GM23338 (cell line): ENCODE measurements at regions not wholly inside any gene's neighbourhood (a gene's known extent, or its start where the extent isn't known, plus 50 kb on each side); places are given as distances from the start of the nearest gene placed in this dataset.

ENCODE experiments used
- EZH2 ChIP-seq: fragments of 200-600 bp; sonication (generic); IDR thresholded peaks from one replicate; pipeline ENCODE4 v1.8.0; 2017; ENCODE audit warnings: antibody characterized with exemption, mild to moderate bottlenecking, low read depth; ENCODE audit not compliant: unreplicated experiment
- EZH2phosphoT487 ChIP-seq: fragments of 200-600 bp; sonication (generic); IDR thresholded peaks from one replicate; pipeline ENCODE4 v1.8.1; 2018; ENCODE audit warnings: antibody characterized with exemption; ENCODE audit not compliant: unreplicated experiment
- JUNB ChIP-seq: IDR thresholded peaks from one replicate; pipeline ENCODE4 v1.6.1; 2016; ENCODE audit warnings: antibody characterized with exemption; ENCODE audit not compliant: unreplicated experiment
- POLR2AphosphoS5 ChIP-seq: IDR thresholded peaks from 2 replicates; pipeline ENCODE4 v1.6.1; 2016; ENCODE audit warnings: antibody characterized with exemption, low read depth
- TF ChIP-seq, protein P1 (sequence below), 2 experiments: fragments of 200-600 bp in 1 of 2; sonication (generic) in 1 of 2; conservative IDR thresholded peaks; 2 replicates each; pipeline versions ENCODE4 v1.5.1 to v1.6.1; 2016 to 2017; ENCODE audit warnings: antibody characterized with exemption in 2 of 2, low read depth in 2 of 2, mild to moderate bottlenecking in 2 of 2, moderate library complexity in 1 of 2
- TF ChIP-seq, protein P2 (sequence below): IDR thresholded peaks from 2 replicates; pipeline ENCODE4 v1.6.1; 2016; ENCODE audit warnings: antibody characterized with exemption

- TF ChIP-seq EZH2phosphoT487 (no peak), EZH2 (no peak), JUNB (no peak), POLR2AphosphoS5 (no peak)
- TF ChIP-seq, protein P1, sequence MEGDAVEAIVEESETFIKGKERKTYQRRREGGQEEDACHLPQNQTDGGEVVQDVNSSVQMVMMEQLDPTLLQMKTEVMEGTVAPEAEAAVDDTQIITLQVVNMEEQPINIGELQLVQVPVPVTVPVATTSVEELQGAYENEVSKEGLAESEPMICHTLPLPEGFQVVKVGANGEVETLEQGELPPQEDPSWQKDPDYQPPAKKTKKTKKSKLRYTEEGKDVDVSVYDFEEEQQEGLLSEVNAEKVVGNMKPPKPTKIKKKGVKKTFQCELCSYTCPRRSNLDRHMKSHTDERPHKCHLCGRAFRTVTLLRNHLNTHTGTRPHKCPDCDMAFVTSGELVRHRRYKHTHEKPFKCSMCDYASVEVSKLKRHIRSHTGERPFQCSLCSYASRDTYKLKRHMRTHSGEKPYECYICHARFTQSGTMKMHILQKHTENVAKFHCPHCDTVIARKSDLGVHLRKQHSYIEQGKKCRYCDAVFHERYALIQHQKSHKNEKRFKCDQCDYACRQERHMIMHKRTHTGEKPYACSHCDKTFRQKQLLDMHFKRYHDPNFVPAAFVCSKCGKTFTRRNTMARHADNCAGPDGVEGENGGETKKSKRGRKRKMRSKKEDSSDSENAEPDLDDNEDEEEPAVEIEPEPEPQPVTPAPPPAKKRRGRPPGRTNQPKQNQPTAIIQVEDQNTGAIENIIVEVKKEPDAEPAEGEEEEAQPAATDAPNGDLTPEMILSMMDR (conservative IDR thresholded peaks at IDR 0.05; ENCODE audit: low read depth in 2 of 2), result no peak
- TF ChIP-seq, protein P2, sequence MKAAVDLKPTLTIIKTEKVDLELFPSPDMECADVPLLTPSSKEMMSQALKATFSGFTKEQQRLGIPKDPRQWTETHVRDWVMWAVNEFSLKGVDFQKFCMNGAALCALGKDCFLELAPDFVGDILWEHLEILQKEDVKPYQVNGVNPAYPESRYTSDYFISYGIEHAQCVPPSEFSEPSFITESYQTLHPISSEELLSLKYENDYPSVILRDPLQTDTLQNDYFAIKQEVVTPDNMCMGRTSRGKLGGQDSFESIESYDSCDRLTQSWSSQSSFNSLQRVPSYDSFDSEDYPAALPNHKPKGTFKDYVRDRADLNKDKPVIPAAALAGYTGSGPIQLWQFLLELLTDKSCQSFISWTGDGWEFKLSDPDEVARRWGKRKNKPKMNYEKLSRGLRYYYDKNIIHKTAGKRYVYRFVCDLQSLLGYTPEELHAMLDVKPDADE, result no peak
Measured at GRCh38 chr2:129467941-129468340, 511.5 kb upstream of the RAB6C start.
